GM13976 (cell line): ENCODE measurements at regions not wholly inside any gene's neighbourhood (a gene's known extent, or its start where the extent isn't known, plus 50 kb on each side); places are given as distances from the start of the nearest gene placed in this dataset.

ENCODE experiments used
- DNase-seq: peaks from one replicate; pipeline ENCODE4 v3.0.0; 2012; ENCODE audit warnings: low spot score
- CTCF ChIP-seq: IDR thresholded peaks from 2 replicates; pipeline ENCODE4 v1.5.1; 2012; ENCODE audit warnings: borderline replicate concordance, mild to moderate bottlenecking; ENCODE audit not compliant: insufficient read depth; ENCODE audit errors: extremely low read depth, missing control alignments, control extremely low read depth
- in situ Hi-C: fragments of 300-500 bp; cut with MboI; formaldehyde crosslinking; loops from one replicate; pipeline ENCODE4 v1.12.0; 2022; ENCODE audit warnings: low sequenced_read_pairs, mixed read lengths, inconsistent platforms; ENCODE audit not compliant: unreplicated experiment

- in situ Hi-C loops, result no loop called here
- no peak for DNase-seq
- TF ChIP-seq CTCF, result no peak
These were observed 286.8 kb downstream of the HACE1 start for GRCh38 chr6:104572901-104573300.

- DNase-seq, result no peak
- in situ Hi-C loops, result no loop called here
- TF ChIP-seq CTCF, result no peak
These were observed 293.3 kb downstream of the HACE1 start for GRCh38 chr6:104566411-104566810.

- in situ Hi-C loops, result no loop called here
- no peak for TF ChIP-seq CTCF
- no peak for DNase-seq
These were observed 296.4 kb downstream of the HACE1 start for GRCh38 chr6:104563306-104563705.

- TF ChIP-seq CTCF, result no peak
- DNase-seq, result no peak
- in situ Hi-C loops, result no loop called here
These were observed 300.1 kb downstream of the HACE1 start for GRCh38 chr6:104559435-104560202.

- no peak for TF ChIP-seq CTCF
- no peak for DNase-seq
- in situ Hi-C loops, result no loop called here
These were observed 301.0 kb downstream of the HACE1 start for GRCh38 chr6:104558746-104559145.

- TF ChIP-seq CTCF, result no peak
- DNase-seq, result no peak
- in situ Hi-C loops, result no loop called here
These were observed 311.4 kb downstream of the HACE1 start for GRCh38 chr6:104548297-104548696.
